Tibial artery (tissue), 4 donors: ENCODE measurements at regions not wholly inside any gene's neighbourhood (a gene's known extent, or its start where the extent isn't known, plus 50 kb on each side); places are given as distances from the start of the nearest gene placed in this dataset.
A peak's percentile ranks its signal among the peaks of the same experiment; 100 is the strongest.

Experiments used
- DNase-seq, 2 donors: peaks; one replicate each; pipeline ENCODE4 v3.0.0-alpha.2; 2019
- H3K27ac ChIP-seq, 2 donors: fragments of 200-600 bp; sonication (generic) in 1 of 2; 1 replicate in 1 of 2; 2 replicates in 1 of 2; pipeline ENCODE4 v1.5.1; 2018 to 2019; ENCODE audit warnings: mild to moderate bottlenecking in 1 of 2
- H3K27me3 ChIP-seq, 2 donors: fragments of 200-600 bp; sonication (generic) in 1 of 2; one replicate each; pipeline versions ENCODE4 v1.5.1 to v1.6.0; 2016 to 2019
- H3K36me3 ChIP-seq, 3 donors: fragments of 200-600 bp; sonication (generic) in 2 of 3; one replicate each; pipeline ENCODE4 v1.5.1; 2016 to 2019; ENCODE audit warnings: mild to moderate bottlenecking in 2 of 3
- H3K4me1 ChIP-seq, 4 donors: fragments of 200-600 bp; sonication (generic) in 2 of 4; 1 replicate in 3 of 4; 2 replicates in 1 of 4; pipeline ENCODE4 v1.5.1; 2016 to 2019
- H3K4me3 ChIP-seq, 2 donors: fragments of 200-600 bp; sonication (generic) in 1 of 2; 1 replicate in 1 of 2; 2 replicates in 1 of 2; pipeline ENCODE4 v1.5.1; 2018 to 2019; ENCODE audit warnings: mild to moderate bottlenecking in 2 of 2
- H3K9me3 ChIP-seq, 3 donors: fragments of 200-600 bp; sonication (generic) in 1 of 3; one replicate each; pipeline ENCODE4 v1.5.1; 2016 to 2019
- CTCF ChIP-seq, 2 experiments: fragments of 200-600 bp in 1 of 2; fragments of 450-650 bp in 1 of 2; IDR thresholded peaks; one replicate each; pipeline ENCODE4 v1.5.1; 2017 to 2019; ENCODE audit warnings: antibody characterized with exemption in 2 of 2, mild to moderate bottlenecking in 1 of 2, moderate library complexity in 1 of 2
- intact Hi-C: fragments of 100-400 bp; cut with DNase I; formaldehyde crosslinking; loops from one replicate; pipeline ENCODE4 v1.15.0; 2023; ENCODE audit warnings: low total_unique reads

DNA sequence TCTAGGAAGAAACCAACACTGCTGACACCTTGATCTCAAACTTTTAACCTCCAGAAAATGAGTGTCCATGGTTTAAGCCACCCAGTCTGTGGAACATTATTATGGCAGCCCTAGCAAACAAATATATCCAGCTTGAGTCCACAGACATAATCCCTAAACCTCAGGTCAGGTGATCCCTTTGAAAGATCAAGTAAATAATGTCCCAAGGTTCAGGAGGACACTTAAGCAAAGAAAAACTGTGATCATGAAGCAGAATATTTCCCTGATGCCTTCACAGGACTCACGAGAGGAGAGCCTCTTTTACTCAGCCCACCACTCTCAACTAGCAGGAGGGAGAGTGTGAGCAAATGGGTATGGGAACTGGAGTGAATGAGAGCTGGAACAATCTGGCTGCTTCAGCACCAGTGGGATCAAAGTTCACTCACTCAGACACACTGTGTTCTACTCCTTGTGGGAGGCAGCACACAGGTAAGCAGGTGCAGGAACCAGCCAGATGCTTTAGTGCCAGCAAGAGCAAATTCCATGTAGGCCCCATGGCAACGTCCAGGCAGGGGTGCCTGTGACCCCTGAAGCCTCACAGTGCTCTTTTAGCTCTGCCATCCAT, 608.4 kb downstream of the RAB28 start:
- intact Hi-C loops: no loop called here
- no peaks in the 10 kb centered on the region for H3K36me3 ChIP-seq
- TF ChIP-seq CTCF (IDR thresholded peaks at IDR 0.05): no peak
- no peak overlapping the region for H3K4me3 ChIP-seq
- no peaks in the 10 kb centered on the region for H3K9me3 ChIP-seq
- no peak overlapping the region for H3K27ac ChIP-seq
- DNase-seq: no peak
- H3K27me3 ChIP-seq: no peaks in the 10 kb centered on the region
- H3K4me1 ChIP-seq: no peaks in the 10 kb centered on the region

DNA sequence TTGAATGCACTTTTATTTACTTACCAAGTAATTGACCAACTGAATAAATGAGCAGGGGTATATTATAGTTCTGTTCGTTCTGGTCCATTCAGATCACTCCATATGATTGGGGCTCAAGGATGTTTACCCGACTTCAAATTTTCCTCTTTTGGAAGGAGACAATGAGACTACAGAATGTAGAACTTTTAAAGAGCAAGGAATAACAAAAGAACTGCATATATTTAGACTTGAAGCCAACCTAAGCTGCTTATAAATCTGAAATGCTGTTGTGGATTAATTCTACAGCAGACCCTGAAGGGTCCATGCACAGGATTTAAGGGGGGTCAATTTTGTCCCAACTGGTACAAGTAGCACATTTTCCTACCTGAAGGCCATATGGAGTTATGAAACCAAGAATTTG, 610.8 kb downstream of the RAB28 start:
- TF ChIP-seq CTCF (IDR thresholded peaks at IDR 0.05): no peak
- H3K4me3 ChIP-seq: no peak overlapping the region
- H3K36me3 ChIP-seq: no peaks in the 10 kb centered on the region
- H3K4me1 ChIP-seq: no peaks in the 10 kb centered on the region
- no peak for DNase-seq
- no peaks in the 10 kb centered on the region for H3K27me3 ChIP-seq
- intact Hi-C loops: no loop called here
- no peak overlapping the region for H3K27ac ChIP-seq
- peaks cover 0 to 5% (median 0%) of the 10 kb centered on the region in 3 donors for H3K9me3 ChIP-seq

DNA sequence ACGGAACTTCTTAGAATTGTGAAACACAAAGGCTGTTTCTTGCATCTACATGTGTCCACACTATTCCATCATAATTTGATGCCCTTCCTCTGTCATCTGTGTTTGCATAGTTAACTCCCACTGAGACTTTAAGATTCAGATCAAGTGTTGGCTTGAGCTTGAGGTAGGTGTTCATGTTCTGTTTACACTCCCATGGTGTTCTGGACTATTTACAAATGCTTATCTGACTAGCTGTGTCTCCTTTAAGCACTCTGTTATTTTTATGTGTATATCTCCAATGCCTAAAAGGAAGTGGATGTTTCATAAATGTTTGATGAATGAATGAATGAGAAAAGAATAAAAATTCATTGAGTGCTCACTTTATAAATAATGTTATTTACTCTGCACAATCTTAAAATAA, 622.7 kb downstream of the RAB28 start:
- H3K4me1 ChIP-seq: no peaks in the 10 kb centered on the region
- no peaks in the 10 kb centered on the region for H3K9me3 ChIP-seq
- TF ChIP-seq CTCF (IDR thresholded peaks at IDR 0.05): no peak
- H3K4me3 ChIP-seq: no peak overlapping the region
- H3K27ac ChIP-seq: no peak overlapping the region
- no peaks in the 10 kb centered on the region for H3K36me3 ChIP-seq
- no peak for DNase-seq
- no peaks in the 10 kb centered on the region for H3K27me3 ChIP-seq
- intact Hi-C loops: no loop called here

DNA sequence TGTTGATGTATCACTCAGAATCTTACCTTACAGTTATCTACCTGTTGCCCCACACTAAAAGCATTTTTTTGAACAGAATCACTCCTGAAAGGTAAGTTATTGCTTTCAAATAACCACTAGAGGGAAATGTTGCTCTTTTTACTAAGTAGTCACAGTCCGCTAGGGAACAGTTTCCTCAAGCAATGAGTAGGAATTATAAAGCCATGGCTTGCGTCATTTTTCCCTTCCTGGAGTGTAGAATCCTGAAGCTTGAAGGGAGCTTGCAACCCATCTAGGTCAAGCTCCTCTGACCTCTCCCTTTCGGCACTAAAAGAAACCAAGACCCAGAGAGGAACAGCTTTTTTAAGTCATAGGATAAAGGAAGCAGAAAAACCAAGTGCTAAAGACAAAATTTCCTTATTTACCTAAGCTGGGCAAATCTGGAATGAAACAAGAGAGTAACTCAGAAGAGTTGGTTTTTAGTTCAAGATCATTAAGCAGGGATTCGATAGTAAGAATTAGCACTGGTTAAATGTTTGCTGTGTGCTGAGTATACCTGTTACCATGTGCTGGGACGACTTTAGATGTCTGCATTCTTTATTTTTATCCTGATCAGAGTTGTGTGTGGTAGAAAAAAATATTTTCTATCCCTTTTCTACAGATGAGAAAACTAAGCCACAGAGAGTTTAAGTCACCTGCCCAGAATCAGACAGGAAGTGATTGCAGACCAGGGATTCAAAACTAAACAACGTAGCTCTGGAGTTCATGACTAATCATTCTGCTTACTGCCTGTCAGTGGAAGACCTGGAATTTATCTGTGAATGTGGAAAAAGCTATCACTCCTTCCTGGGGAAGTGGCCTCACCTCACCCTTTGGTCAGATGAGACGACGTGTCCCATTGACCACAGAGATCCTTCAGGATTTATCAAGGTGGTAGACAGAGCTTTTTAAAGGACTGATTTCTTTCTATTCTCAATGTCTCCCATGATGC, 631.5 kb downstream of the RAB28 start:
- intact Hi-C loops: loop anchor here (2.0 kb wide), 1 partner anchor 696 kb away; no protein-coding TSS in a partner anchor
- H3K9me3 ChIP-seq: no peaks in the 10 kb centered on the region
- H3K4me1 ChIP-seq: no peaks in the 10 kb centered on the region
- H3K27ac ChIP-seq: no peak overlapping the region
- peaks cover 0 to 8% of the 10 kb centered on the region in 2 donors for H3K27me3 ChIP-seq
- H3K4me3 ChIP-seq: no peak overlapping the region
- no peak for DNase-seq
- TF ChIP-seq CTCF (IDR thresholded peaks at IDR 0.05): peak; percentile 55 to 66
- H3K36me3 ChIP-seq: no peaks in the 10 kb centered on the region

DNA sequence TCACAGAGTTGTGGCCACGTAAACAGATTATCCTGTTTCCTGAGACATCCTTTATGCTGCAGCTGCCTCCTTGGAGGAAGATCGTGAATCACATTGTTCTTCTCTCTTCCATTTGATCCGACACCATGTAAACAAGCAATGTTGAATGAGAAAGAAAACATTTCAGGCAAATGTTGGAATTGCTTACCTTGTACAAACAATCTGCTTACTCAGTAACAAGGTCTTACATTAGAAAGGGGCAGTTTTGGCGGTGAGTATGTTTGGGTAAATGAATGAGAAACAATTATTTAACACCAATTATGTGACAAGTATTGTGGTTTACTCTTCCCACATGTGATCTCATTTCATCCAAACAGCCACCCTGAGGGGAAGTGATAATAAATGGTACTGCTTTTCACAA, 637.8 kb downstream of the RAB28 start:
- no peaks in the 10 kb centered on the region for H3K36me3 ChIP-seq
- no peak for TF ChIP-seq CTCF (IDR thresholded peaks at IDR 0.05)
- DNase-seq: no peak
- H3K9me3 ChIP-seq: no peaks in the 10 kb centered on the region
- H3K27ac ChIP-seq: no peak overlapping the region
- no peaks in the 10 kb centered on the region for H3K4me1 ChIP-seq
- peaks cover 0 to 5% of the 10 kb centered on the region in 2 donors for H3K27me3 ChIP-seq
- no peak overlapping the region for H3K4me3 ChIP-seq
- intact Hi-C loops: no loop called here
